ENCODE measurements at regions not wholly inside any gene's neighbourhood (a gene's known extent, or its start where the extent isn't known, plus 50 kb on each side); places are given as distances from the start of the nearest gene placed in this dataset.

- TF ChIP-seq CTCF (IDR thresholded peaks at IDR 0.05) (no peak), POLR2A (IDR thresholded peaks at IDR 0.05) (no peak)
These were observed 623.3 kb downstream of the NSUN3 start for GRCh38 chr3:94686208-94686607.
